ENCODE measurements at regions not wholly inside any gene's neighbourhood (a gene's known extent, or its start where the extent isn't known, plus 50 kb on each side); places are given as distances from the start of the nearest gene placed in this dataset.

DNA sequence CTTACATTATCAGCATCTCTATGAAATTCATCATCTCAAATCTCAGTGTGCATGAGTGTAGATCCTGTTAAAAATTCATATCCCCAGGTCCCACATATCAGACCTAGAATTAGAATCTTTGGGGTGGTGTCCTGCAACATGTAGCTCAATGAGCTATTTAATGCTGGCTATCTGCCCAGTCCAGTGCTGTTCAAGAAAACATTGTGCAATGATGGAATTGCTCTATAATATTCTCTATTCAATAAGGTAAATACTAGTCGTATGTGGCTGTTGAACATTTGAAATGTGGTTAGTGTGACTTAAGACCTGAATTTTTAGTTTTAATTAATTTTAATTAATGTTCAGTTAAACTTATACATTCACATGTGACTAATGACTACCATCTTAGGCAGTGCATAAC is 127.4 kb downstream of the NOL4 start:
- Histone ChIP-seq H3K9ac (no peak overlapping the region), H3K27ac (ENCODE audit: low read depth in 2 of 2, low read length in 1 of 2) (no peak overlapping the region), H3F3A (replicated peaks; ENCODE audit: insufficient read depth) (no peaks in the 10 kb centered on the region), H3K9me2 (no peaks in the 10 kb centered on the region), H3K4me1 (ENCODE audit: control insufficient read depth in 1 of 2, insufficient read depth in 2 of 2, low read depth in 1 of 2, low read length in 1 of 2) (no peaks in the 10 kb centered on the region), H3K36me3 (replicated peaks in 1 of 2; ENCODE audit: control insufficient read depth in 1 of 2, insufficient read depth in 2 of 2, low read length in 1 of 2) (no peaks in the 10 kb centered on the region), H4K20me1 (ENCODE audit: insufficient read depth) (no peaks in the 10 kb centered on the region), H3K9me3 (no peaks in the 10 kb centered on the region), H3K4me3 (ENCODE audit: low read depth in 2 of 2, low read length in 1 of 2) (no peak overlapping the region), H3K4me2 (no peak overlapping the region), H2AFZ (ENCODE audit: low read depth) (no peak overlapping the region), H3K79me2 (ENCODE audit: insufficient read depth) (no peaks in the 10 kb centered on the region), H3K27me3 (ENCODE audit: insufficient read depth) (no peaks in the 10 kb centered on the region)
- no peak for DNase-seq
- 46% methylated on average over 1 of the region's 1 CpG for WGBS (ENCODE audit: low lambda C conversion rate)
- ChIA-PET CTCF (interaction anchor here (0.8 to 1.5 kb wide), 2 partner anchors 215 to 225 kb away, joined by 3 to 5 read pairs; no protein-coding TSS in a partner anchor), POLR2A (no interaction called here)
- TF ChIP-seq EZH2phosphoT487 (IDR thresholded peaks at IDR 0.05; ENCODE audit: borderline replicate concordance, low read depth) (no peak), TCF12 (IDR thresholded peaks at IDR 0.05) (no peak), GATA2 (CRISPR knock-in tag; IDR thresholded peaks at IDR 0.05) (no peak), RCOR1 (IDR thresholded peaks at IDR 0.05; ENCODE audit: low read length) (no peak), CHD2 (IDR thresholded peaks at IDR 0.05; ENCODE audit: low read length, partially characterized antibody) (no peak), MXI1 (IDR thresholded peaks at IDR 0.05; ENCODE audit: low read depth, low read length) (no peak), EP300 (IDR thresholded peaks at IDR 0.05; ENCODE audit: borderline replicate concordance in 1 of 2, low read depth in 1 of 2, low read length in 1 of 2) (no peak), TEAD4 (IDR thresholded peaks at IDR 0.05; ENCODE audit: borderline replicate concordance, insufficient read depth) (no peak), FOXJ3 (CRISPR knock-in tag; IDR thresholded peaks at IDR 0.05) (no peak), SIN3A (IDR thresholded peaks at IDR 0.05; ENCODE audit: borderline replicate concordance, low read depth, low read length) (no peak), FOSL2 (IDR thresholded peaks at IDR 0.05; ENCODE audit: borderline replicate concordance, low read depth) (no peak), RXRA (IDR thresholded peaks at IDR 0.05; ENCODE audit: borderline replicate concordance, low read depth) (no peak), FOXM1 (IDR thresholded peaks at IDR 0.05; ENCODE audit: low read depth) (no peak), GABPA (IDR thresholded peaks at IDR 0.05; ENCODE audit: low read depth) (no peak)
- TF ChIP-seq, protein P1, sequence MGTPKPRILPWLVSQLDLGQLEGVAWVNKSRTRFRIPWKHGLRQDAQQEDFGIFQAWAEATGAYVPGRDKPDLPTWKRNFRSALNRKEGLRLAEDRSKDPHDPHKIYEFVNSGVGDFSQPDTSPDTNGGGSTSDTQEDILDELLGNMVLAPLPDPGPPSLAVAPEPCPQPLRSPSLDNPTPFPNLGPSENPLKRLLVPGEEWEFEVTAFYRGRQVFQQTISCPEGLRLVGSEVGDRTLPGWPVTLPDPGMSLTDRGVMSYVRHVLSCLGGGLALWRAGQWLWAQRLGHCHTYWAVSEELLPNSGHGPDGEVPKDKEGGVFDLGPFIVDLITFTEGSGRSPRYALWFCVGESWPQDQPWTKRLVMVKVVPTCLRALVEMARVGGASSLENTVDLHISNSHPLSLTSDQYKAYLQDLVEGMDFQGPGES (IDR thresholded peaks at IDR 0.05; ENCODE audit: low read depth, low read length), result no peak
- TF ChIP-seq, protein P2, sequence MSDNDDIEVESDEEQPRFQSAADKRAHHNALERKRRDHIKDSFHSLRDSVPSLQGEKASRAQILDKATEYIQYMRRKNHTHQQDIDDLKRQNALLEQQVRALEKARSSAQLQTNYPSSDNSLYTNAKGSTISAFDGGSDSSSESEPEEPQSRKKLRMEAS (IDR thresholded peaks at IDR 0.05; ENCODE audit: low read depth), result no peak
- TF ChIP-seq, protein P3, sequence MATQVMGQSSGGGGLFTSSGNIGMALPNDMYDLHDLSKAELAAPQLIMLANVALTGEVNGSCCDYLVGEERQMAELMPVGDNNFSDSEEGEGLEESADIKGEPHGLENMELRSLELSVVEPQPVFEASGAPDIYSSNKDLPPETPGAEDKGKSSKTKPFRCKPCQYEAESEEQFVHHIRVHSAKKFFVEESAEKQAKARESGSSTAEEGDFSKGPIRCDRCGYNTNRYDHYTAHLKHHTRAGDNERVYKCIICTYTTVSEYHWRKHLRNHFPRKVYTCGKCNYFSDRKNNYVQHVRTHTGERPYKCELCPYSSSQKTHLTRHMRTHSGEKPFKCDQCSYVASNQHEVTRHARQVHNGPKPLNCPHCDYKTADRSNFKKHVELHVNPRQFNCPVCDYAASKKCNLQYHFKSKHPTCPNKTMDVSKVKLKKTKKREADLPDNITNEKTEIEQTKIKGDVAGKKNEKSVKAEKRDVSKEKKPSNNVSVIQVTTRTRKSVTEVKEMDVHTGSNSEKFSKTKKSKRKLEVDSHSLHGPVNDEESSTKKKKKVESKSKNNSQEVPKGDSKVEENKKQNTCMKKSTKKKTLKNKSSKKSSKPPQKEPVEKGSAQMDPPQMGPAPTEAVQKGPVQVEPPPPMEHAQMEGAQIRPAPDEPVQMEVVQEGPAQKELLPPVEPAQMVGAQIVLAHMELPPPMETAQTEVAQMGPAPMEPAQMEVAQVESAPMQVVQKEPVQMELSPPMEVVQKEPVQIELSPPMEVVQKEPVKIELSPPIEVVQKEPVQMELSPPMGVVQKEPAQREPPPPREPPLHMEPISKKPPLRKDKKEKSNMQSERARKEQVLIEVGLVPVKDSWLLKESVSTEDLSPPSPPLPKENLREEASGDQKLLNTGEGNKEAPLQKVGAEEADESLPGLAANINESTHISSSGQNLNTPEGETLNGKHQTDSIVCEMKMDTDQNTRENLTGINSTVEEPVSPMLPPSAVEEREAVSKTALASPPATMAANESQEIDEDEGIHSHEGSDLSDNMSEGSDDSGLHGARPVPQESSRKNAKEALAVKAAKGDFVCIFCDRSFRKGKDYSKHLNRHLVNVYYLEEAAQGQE (IDR thresholded peaks at IDR 0.05; ENCODE audit: low read depth, low read length), result no peak
- TF ChIP-seq, protein P4, sequence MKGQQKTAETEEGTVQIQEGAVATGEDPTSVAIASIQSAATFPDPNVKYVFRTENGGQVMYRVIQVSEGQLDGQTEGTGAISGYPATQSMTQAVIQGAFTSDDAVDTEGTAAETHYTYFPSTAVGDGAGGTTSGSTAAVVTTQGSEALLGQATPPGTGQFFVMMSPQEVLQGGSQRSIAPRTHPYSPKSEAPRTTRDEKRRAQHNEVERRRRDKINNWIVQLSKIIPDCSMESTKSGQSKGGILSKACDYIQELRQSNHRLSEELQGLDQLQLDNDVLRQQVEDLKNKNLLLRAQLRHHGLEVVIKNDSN (IDR thresholded peaks at IDR 0.05; ENCODE audit: borderline replicate concordance, low read depth), result no peak
- TF ChIP-seq, protein P5, sequence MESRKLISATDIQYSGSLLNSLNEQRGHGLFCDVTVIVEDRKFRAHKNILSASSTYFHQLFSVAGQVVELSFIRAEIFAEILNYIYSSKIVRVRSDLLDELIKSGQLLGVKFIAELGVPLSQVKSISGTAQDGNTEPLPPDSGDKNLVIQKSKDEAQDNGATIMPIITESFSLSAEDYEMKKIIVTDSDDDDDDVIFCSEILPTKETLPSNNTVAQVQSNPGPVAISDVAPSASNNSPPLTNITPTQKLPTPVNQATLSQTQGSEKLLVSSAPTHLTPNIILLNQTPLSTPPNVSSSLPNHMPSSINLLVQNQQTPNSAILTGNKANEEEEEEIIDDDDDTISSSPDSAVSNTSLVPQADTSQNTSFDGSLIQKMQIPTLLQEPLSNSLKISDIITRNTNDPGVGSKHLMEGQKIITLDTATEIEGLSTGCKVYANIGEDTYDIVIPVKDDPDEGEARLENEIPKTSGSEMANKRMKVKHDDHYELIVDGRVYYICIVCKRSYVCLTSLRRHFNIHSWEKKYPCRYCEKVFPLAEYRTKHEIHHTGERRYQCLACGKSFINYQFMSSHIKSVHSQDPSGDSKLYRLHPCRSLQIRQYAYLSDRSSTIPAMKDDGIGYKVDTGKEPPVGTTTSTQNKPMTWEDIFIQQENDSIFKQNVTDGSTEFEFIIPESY (IDR thresholded peaks at IDR 0.05; ENCODE audit: borderline replicate concordance, low read depth), result no peak
- TF ChIP-seq, protein P6, sequence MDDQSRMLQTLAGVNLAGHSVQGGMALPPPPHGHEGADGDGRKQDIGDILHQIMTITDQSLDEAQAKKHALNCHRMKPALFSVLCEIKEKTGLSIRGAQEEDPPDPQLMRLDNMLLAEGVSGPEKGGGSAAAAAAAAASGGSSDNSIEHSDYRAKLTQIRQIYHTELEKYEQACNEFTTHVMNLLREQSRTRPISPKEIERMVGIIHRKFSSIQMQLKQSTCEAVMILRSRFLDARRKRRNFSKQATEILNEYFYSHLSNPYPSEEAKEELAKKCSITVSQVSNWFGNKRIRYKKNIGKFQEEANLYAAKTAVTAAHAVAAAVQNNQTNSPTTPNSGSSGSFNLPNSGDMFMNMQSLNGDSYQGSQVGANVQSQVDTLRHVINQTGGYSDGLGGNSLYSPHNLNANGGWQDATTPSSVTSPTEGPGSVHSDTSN (IDR thresholded peaks at IDR 0.05), result no peak

Data from SK-N-SH (cell line).